Thoracic aorta (tissue), 2 donors: ENCODE measurements at regions not wholly inside any gene's neighbourhood (a gene's known extent, or its start where the extent isn't known, plus 50 kb on each side); places are given as distances from the start of the nearest gene placed in this dataset.

Source experiments
- ATAC-seq: fragments of 150-250 bp; one replicate; pipeline ENCODE4 v1.8.0; 2017; ENCODE audit warnings: low read depth; ENCODE audit not compliant: insufficient number of reproducible peaks, low FRiP score
- DNase-seq: peaks from one replicate; pipeline ENCODE4 v3.0.0-alpha.2; 2020; ENCODE audit warnings: low spot score
- H3K27ac ChIP-seq, 2 donors: fragments of 200-600 bp; sonication (generic); 1 replicate in 1 of 2; 2 replicates in 1 of 2; pipeline ENCODE4 v1.5.1; 2016; ENCODE audit warnings: mild to moderate bottlenecking in 2 of 2, moderate library complexity in 2 of 2
- H3K27me3 ChIP-seq: fragments of 200-600 bp; sonication (generic); replicated peaks from 2 replicates; pipeline ENCODE4 v1.6.0; 2016; ENCODE audit warnings: mild to moderate bottlenecking; ENCODE audit not compliant: insufficient read depth
- H3K36me3 ChIP-seq: fragments of 200-600 bp; sonication (generic); one replicate; pipeline ENCODE4 v1.5.1; 2016
- H3K4me1 ChIP-seq, 2 donors: fragments of 200-600 bp; sonication (generic); 1 replicate in 1 of 2; 2 replicates in 1 of 2; pipeline versions ENCODE4 v1.5.1 to v1.6.0; 2016; ENCODE audit warnings: low read depth in 2 of 2, mild to moderate bottlenecking in 1 of 2; ENCODE audit not compliant: control insufficient read depth in 1 of 2
- H3K4me3 ChIP-seq: fragments of 200-600 bp; sonication (generic); 2 replicates; pipeline ENCODE4 v1.5.1; 2016; ENCODE audit warnings: mild to moderate bottlenecking
- H3K9me3 ChIP-seq: fragments of 200-600 bp; sonication (generic); 2 replicates; pipeline ENCODE4 v1.5.1; 2016
- TF ChIP-seq, protein P1 (sequence below): fragments of 200-600 bp; sonication (generic); IDR thresholded peaks from one replicate; pipeline ENCODE4 v1.5.1; 2019; ENCODE audit warnings: antibody characterized with exemption

DNA sequence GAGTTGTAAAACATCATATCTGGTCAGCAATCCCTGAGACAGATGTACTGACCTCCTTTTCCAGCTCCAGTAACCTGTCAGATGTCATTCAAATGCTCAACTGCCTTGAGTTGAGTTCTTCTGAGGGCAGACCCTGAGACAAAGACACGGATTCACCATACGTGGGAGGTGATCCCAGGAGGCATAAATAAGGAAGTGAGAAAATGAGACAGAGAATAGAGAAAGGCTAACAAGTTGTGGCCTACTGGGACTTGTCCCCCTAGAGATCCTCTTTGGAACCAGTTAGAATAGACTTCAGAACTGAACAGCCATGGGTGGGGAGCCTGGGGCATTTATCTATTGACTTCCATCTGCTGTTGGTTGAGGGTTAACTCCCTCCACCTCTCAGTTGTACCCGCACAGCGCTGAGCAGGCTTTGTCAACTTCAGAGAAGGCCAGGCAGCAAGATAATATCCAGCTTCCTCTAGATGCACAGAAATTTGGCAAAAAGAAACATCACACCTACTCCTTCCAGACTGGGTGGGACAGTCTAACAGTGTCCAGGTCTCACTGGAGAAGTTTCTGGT, 123.0 kb upstream of the DYNLRB2 start:
- H3K27ac ChIP-seq, result no peak overlapping the region
- TF ChIP-seq, protein P1, sequence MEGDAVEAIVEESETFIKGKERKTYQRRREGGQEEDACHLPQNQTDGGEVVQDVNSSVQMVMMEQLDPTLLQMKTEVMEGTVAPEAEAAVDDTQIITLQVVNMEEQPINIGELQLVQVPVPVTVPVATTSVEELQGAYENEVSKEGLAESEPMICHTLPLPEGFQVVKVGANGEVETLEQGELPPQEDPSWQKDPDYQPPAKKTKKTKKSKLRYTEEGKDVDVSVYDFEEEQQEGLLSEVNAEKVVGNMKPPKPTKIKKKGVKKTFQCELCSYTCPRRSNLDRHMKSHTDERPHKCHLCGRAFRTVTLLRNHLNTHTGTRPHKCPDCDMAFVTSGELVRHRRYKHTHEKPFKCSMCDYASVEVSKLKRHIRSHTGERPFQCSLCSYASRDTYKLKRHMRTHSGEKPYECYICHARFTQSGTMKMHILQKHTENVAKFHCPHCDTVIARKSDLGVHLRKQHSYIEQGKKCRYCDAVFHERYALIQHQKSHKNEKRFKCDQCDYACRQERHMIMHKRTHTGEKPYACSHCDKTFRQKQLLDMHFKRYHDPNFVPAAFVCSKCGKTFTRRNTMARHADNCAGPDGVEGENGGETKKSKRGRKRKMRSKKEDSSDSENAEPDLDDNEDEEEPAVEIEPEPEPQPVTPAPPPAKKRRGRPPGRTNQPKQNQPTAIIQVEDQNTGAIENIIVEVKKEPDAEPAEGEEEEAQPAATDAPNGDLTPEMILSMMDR, result no peak
- DNase-seq (no peak), ATAC-seq (no peak)
- H3K9me3 ChIP-seq, result no peaks in the 10 kb centered on the region
- no peaks in the 10 kb centered on the region for H3K27me3 ChIP-seq
- no peaks in the 10 kb centered on the region for H3K36me3 ChIP-seq
- no peak overlapping the region for H3K4me3 ChIP-seq
- H3K4me1 ChIP-seq, result no peaks in the 10 kb centered on the region

DNA sequence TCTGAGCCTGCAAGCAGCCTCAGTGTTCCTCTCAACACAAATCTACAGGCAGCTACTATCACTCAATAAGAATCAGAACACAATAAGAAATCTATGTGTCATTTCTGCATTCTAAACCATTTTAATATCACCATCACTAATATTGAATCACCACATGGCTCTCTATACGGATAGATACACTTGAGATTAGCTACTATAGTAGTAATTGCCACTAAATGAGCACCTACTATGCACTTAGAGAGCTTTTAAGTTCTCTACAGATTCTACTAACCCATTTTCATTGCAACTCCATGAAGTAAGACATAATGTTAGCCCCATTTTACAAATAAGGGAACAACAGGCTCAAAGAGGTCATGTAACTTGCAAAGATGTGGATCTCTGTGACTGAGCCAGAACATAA, 132.8 kb upstream of the DYNLRB2 start:
- H3K36me3 ChIP-seq, result no peaks in the 10 kb centered on the region
- H3K4me1 ChIP-seq, result no peaks in the 10 kb centered on the region
- DNase-seq (no peak), ATAC-seq (no peak)
- H3K27ac ChIP-seq, result no peak overlapping the region
- H3K27me3 ChIP-seq, result no peaks in the 10 kb centered on the region
- no peaks in the 10 kb centered on the region for H3K9me3 ChIP-seq
- TF ChIP-seq, protein P1, result no peak
- H3K4me3 ChIP-seq, result no peak overlapping the region

DNA sequence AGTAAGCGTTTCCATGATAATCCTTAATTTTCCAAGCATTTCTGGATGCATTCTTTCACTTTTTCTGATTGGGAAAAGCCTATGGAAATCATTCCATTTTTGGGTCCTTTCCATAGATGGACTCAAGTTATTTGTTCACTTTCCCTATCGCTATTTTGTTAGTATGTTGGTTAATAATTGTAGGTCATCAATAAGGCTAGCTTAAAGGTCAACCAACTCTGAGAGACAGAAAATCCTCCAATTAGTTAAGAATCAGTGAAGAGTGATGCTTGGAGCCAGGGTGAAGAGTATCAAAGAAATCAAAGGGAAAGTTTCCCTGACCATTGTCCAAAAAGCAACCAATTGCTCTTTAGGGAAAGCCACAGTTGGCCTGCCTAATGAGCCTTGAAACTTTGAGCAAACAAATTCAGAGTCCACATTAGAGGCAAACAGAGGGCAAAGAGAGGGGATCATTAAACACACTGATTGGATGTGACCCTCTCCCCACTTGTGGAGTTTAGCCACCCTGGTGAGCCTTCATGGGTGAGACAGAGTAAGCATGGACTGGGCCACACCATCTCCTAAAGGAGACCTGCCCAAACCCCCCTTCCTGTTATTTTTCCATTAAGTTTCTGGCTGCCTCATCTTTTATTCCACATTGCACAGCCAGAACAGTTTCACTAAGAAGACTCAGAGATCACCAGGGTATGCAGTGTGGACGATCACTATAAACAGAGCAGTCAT, 133.4 kb upstream of the DYNLRB2 start:
- DNase-seq, result no peak
- H3K4me1 ChIP-seq, result no peaks in the 10 kb centered on the region
- H3K27me3 ChIP-seq, result no peaks in the 10 kb centered on the region
- TF ChIP-seq, protein P1, result no peak
- no peak overlapping the region for H3K4me3 ChIP-seq
- H3K9me3 ChIP-seq, result no peaks in the 10 kb centered on the region
- ATAC-seq, result no peak
- H3K36me3 ChIP-seq, result no peaks in the 10 kb centered on the region
- H3K27ac ChIP-seq, result no peak overlapping the region

DNA sequence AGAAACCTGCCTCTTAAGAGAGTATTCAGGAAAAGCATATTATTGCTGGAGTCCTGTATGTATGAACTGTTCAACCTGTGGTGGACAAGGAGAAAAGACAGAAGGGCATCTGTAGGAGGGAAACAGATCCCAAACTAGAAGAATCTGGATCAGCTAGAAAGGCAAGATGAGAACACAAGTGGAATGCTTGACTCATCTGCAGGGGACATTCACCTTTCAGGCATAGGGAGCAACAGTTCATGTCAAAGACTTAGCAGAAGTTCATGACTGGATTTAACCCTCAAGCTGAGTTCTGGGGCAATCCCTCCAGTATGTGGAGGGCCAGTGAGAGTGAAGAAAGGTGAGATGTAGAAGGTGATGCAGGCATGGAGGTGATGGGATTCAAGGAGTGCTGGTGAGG, 135.9 kb upstream of the DYNLRB2 start:
- Histone ChIP-seq H3K4me3 (no peak overlapping the region), H3K4me1 (no peaks in the 10 kb centered on the region), H3K27me3 (no peaks in the 10 kb centered on the region), H3K9me3 (no peaks in the 10 kb centered on the region), H3K36me3 (no peaks in the 10 kb centered on the region), H3K27ac (no peak overlapping the region)
- no peak for DNase-seq
- no peak for ATAC-seq
- TF ChIP-seq, protein P1, result no peak

DNA sequence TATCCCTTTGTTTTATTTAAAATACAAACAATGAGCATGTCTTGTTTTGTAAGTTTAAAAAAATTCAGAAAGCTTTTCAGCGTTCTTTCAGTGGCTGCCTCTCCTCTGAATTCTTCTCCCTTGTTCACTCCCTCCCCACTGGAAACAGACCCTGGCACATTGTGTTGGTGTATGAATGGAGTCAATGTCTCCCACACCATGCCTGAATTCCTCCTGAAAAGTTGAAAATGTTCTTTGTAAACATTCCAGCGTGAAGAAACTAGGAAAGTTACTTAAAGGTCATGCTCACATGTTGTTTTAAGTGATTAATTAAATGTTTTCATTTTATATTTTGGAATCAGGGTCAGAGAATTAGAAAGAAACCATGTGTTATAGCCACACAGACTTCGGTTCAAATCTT, 136.9 kb upstream of the DYNLRB2 start:
- H3K36me3 ChIP-seq, result no peaks in the 10 kb centered on the region
- DNase-seq (no peak), ATAC-seq (no peak)
- H3K4me3 ChIP-seq, result no peak overlapping the region
- H3K27me3 ChIP-seq, result no peaks in the 10 kb centered on the region
- no peaks in the 10 kb centered on the region for H3K9me3 ChIP-seq
- TF ChIP-seq, protein P1, result no peak
- no peak overlapping the region for H3K27ac ChIP-seq
- no peaks in the 10 kb centered on the region for H3K4me1 ChIP-seq
